ENCODE measurements at regions not wholly inside any gene's neighbourhood (a gene's known extent, or its start where the extent isn't known, plus 50 kb on each side); places are given as distances from the start of the nearest gene placed in this dataset.

GRCh38 chr12:66048835-66049537 is 81.6 kb downstream of the LLPH start:
- TF ChIP-seq SP1 (IDR thresholded peaks at IDR 0.05; ENCODE audit: low read depth) (no peak), CTCF (IDR thresholded peaks at IDR 0.05 in 2 of 3, conservative IDR thresholded peaks at IDR 0.05 in 1 of 3; ENCODE audit: borderline replicate concordance in 1 of 3, insufficient read depth in 1 of 3, low read depth in 2 of 3, low read length in 2 of 3) (no peak), POLR2AphosphoS5 (IDR thresholded peaks at IDR 0.05; ENCODE audit: low read depth, low read length) (no peak), POLR2A (IDR thresholded peaks at IDR 0.05; ENCODE audit: borderline replicate concordance, extremely low read depth, insufficient read depth, insufficient read length) (no peak), YY1 (IDR thresholded peaks at IDR 0.05; ENCODE audit: extremely low read depth, insufficient replicate concordance, low read depth, low read length) (no peak), SRF (IDR thresholded peaks at IDR 0.05; ENCODE audit: low read depth) (no peak), RAD21 (IDR thresholded peaks at IDR 0.05; ENCODE audit: low read depth) (no peak)
